SK-N-MC (cell line): ENCODE measurements at regions not wholly inside any gene's neighbourhood (a gene's known extent, or its start where the extent isn't known, plus 50 kb on each side); places are given as distances from the start of the nearest gene placed in this dataset.

Experiments
- DNase-seq: peaks from one replicate; pipeline ENCODE4 v3.0.0-alpha.2; 2011; ENCODE audit warnings: low read depth, low spot score
- H3K27ac ChIP-seq: fragments of 200-600 bp; sonication (generic); 2 replicates; pipeline ENCODE4 v1.5.1; 2016; ENCODE audit warnings: mixed run types
- H3K36me3 ChIP-seq: fragments of 200-600 bp; sonication (generic); 2 replicates; pipeline ENCODE4 v1.6.1; 2017; ENCODE audit warnings: antibody characterized with exemption, low read length, mixed read lengths; ENCODE audit not compliant: insufficient read depth
- H3K4me3 ChIP-seq: fragments of 200-600 bp; sonication (generic); 2 replicates; pipeline ENCODE4 v1.5.1; 2016
- H3K9ac ChIP-seq: fragments of 200-600 bp; sonication (generic); 2 replicates; pipeline ENCODE4 v1.8.0; 2017; ENCODE audit warnings: mixed run types, mixed read lengths; ENCODE audit not compliant: insufficient read length
- H3K9me3 ChIP-seq: fragments of 200-600 bp; sonication (generic); 2 replicates; pipeline ENCODE4 v1.6.1; 2017; ENCODE audit warnings: low read depth, mild to moderate bottlenecking, antibody characterized with exemption, low read length, moderate library complexity, mixed read lengths
- EZH2 ChIP-seq: fragments of 200-600 bp; sonication (generic); IDR thresholded peaks from one replicate; pipeline ENCODE4 v1.6.1; 2017; ENCODE audit warnings: antibody characterized with exemption
- FOXP2 ChIP-seq: optimal IDR thresholded peaks from 2 replicates; pipeline ENCODE3; 2011; ENCODE audit warnings: mild to moderate bottlenecking, moderate library complexity; ENCODE audit not compliant: insufficient read depth; ENCODE audit errors: extremely low read length, control extremely low read depth
- POLR2AphosphoS5 ChIP-seq: IDR thresholded peaks from 2 replicates; pipeline ENCODE4 v1.6.1; 2012; ENCODE audit warnings: mild to moderate bottlenecking, low read depth, low read length, borderline replicate concordance

DNA sequence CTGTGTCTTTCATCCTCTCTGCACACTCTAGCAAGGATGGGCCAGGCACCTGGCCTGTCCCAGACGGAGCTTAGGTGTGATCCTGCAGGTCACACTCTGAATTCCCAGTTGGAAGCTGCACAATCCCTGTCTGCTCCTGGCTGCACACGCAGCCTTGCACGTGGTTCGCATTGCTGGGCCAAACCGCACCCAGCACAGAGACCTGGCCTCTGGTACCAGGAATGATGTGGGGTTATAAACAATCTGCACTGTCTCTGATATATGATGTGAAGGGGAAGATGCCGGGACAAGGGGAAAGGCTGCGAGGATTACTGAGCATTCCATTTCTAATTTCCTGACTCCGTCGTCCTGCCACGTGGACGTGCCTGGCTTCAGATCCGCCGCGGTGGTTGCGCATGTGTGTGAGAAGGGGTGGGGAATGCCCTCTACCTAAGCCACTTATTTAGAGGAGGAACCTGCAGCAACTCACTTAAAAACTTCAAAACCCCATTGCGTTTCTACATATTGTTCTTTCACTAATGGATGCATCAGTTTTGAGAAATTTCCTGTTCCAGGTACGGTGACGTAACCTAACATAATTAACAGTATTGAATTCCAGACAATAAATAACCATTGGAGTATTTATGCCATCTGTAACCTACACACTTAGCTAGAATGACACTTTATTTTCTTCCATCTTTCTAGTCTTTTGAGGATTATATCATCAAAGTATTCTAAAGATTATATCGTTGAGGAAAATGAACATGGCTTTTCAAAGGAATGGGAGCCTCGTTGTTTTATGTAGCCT, 559.7 kb upstream of the MGMT start:
- no peak for DNase-seq
- TF ChIP-seq EZH2 (no peak), POLR2AphosphoS5 (no peak), FOXP2 (no peak)
- Histone ChIP-seq H3K9me3 (no peaks in the 10 kb centered on the region), H3K27ac (no peak overlapping the region), H3K9ac (no peak overlapping the region), H3K4me3 (no peak overlapping the region), H3K36me3 (no peaks in the 10 kb centered on the region)

- peak; percentile 20 for DNase-seq
- Histone ChIP-seq H3K36me3 (no peaks in the 10 kb centered on the region), H3K9ac (no peak overlapping the region), H3K4me3 (no peak overlapping the region), H3K27ac (no peak overlapping the region), H3K9me3 (no peaks in the 10 kb centered on the region)
- TF ChIP-seq POLR2AphosphoS5 (no peak), EZH2 (no peak), FOXP2 (no peak)
Measured at GRCh38 chr10:128908099-128908498, 558.9 kb upstream of the MGMT start.

- Histone ChIP-seq H3K9me3 (no peaks in the 10 kb centered on the region), H3K36me3 (no peaks in the 10 kb centered on the region), H3K9ac (no peak overlapping the region), H3K4me3 (no peak overlapping the region), H3K27ac (no peak overlapping the region)
- no peak for TF ChIP-seq POLR2AphosphoS5
- TF ChIP-seq FOXP2 = no peak
- no peak for TF ChIP-seq EZH2
- no peak for DNase-seq
Measured at GRCh38 chr10:128908499-128908898, 558.5 kb upstream of the MGMT start.

- Histone ChIP-seq H3K27ac (no peak overlapping the region), H3K9ac (no peak overlapping the region), H3K4me3 (no peak overlapping the region), H3K36me3 (no peaks in the 10 kb centered on the region), H3K9me3 (no peaks in the 10 kb centered on the region)
- TF ChIP-seq EZH2 (no peak), POLR2AphosphoS5 (no peak), FOXP2 (no peak)
- no peak for DNase-seq
Measured at GRCh38 chr10:128912568-128913311, 554.3 kb upstream of the MGMT start.

DNA sequence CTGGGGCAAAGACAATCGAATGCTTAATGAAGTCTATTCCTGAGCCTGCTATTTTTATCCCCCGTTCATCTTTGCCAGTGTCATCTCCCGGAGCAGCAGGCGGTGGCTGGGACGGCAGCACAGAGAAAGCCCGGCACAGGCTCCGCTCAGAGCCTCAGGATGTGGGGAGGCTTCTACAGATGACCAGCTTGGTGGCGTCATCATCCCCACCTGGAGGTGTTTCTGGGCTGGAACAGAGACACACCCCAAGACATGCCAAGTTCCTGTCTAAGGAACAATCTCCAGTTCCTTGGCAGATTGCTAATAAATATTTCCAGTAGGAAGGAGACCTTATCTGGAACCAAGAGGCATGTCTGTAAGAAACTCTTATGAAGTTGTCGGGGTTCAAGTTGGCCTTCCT, 552.4 kb upstream of the MGMT start:
- Histone ChIP-seq H3K27ac (no peak overlapping the region), H3K9ac (no peak overlapping the region), H3K9me3 (no peaks in the 10 kb centered on the region), H3K4me3 (no peak overlapping the region), H3K36me3 (no peaks in the 10 kb centered on the region)
- no peak for TF ChIP-seq POLR2AphosphoS5
- no peak for TF ChIP-seq FOXP2
- TF ChIP-seq EZH2 = no peak
- DNase-seq = no peak

- no peak overlapping the region for H3K4me3 ChIP-seq
- no peak for TF ChIP-seq EZH2
- H3K27ac ChIP-seq = no peak overlapping the region
- no peaks in the 10 kb centered on the region for H3K36me3 ChIP-seq
- no peak overlapping the region for H3K9ac ChIP-seq
- no peaks in the 10 kb centered on the region for H3K9me3 ChIP-seq
- DNase-seq = no peak
Measured at GRCh38 chr10:128915630-128916029, 551.4 kb upstream of the MGMT start.

GRCh38 chr10:128916383-128916782, 550.7 kb upstream of the MGMT start:
- Histone ChIP-seq H3K4me3 (no peak overlapping the region), H3K9me3 (no peaks in the 10 kb centered on the region), H3K9ac (no peak overlapping the region), H3K36me3 (no peaks in the 10 kb centered on the region), H3K27ac (no peak overlapping the region)
- no peak for TF ChIP-seq EZH2
- no peak for TF ChIP-seq FOXP2
- TF ChIP-seq POLR2AphosphoS5 = no peak
- DNase-seq = no peak

GRCh38 chr10:128921389-128922022, 545.5 kb upstream of the MGMT start:
- Histone ChIP-seq H3K9ac (no peak overlapping the region), H3K9me3 (no peaks in the 10 kb centered on the region), H3K4me3 (no peak overlapping the region), H3K36me3 (no peaks in the 10 kb centered on the region), H3K27ac (no peak overlapping the region)
- no peak for TF ChIP-seq FOXP2
- no peak for TF ChIP-seq EZH2
- no peak for DNase-seq

- Histone ChIP-seq H3K4me3 (no peak overlapping the region), H3K27ac (no peak overlapping the region), H3K9ac (no peak overlapping the region), H3K36me3 (no peaks in the 10 kb centered on the region), H3K9me3 (no peaks in the 10 kb centered on the region)
- no peak for DNase-seq
- TF ChIP-seq POLR2AphosphoS5 (no peak), EZH2 (no peak), FOXP2 (no peak)
Measured at GRCh38 chr10:128922172-128922571, 544.9 kb upstream of the MGMT start.
